ENCODE measurements at regions not wholly inside any gene's neighbourhood (a gene's known extent, or its start where the extent isn't known, plus 50 kb on each side); places are given as distances from the start of the nearest gene placed in this dataset.

GRCh38 chr3:110779581-110779980 lies 292.0 kb upstream of the NECTIN3 start:
- H2BK5ac ChIP-seq (ENCODE audit: insufficient read length, low read length): no peak overlapping the region
- no peak overlapping the region for H4K91ac ChIP-seq (ENCODE audit: insufficient read length, low read depth, low read length)
- H3K4ac ChIP-seq (ENCODE audit: low read depth, low read length): no peak overlapping the region
- peaks cover 3 to 10% (median 6%) of the 10 kb centered on the region in 3 experiments; a peak in 6 of 7 replicates for H3K36me3 Mint-ChIP-seq (ENCODE audit: insufficient read depth in 1 of 3, low read depth in 3 of 3)
- no peak overlapping the region for H2AFZ ChIP-seq (ENCODE audit: low read length)
- H3K27ac Mint-ChIP-seq: no peak overlapping the region
- H3K14ac ChIP-seq (ENCODE audit: insufficient read depth, low read length): no peak overlapping the region
- no peak overlapping the region for H3K56ac ChIP-seq (ENCODE audit: insufficient read length, low read depth, low read length)
- H4K20me1 ChIP-seq (ENCODE audit: control insufficient read depth, insufficient read depth, insufficient read length): no peaks in the 10 kb centered on the region
- H2BK120ac ChIP-seq (ENCODE audit: low read depth, low read length, poor library complexity, severe bottlenecking): no peak overlapping the region
- no peaks in the 10 kb centered on the region for H3K23me2 ChIP-seq (ENCODE audit: insufficient read length, low read depth, low read length, poor library complexity, severe bottlenecking)
- H2BK12ac ChIP-seq (ENCODE audit: insufficient read length, low read depth, low read length): no peak overlapping the region
- whole genome bisulfite sequencing (ENCODE audit: extremely low coverage, insufficient read length, low lambda C conversion rate): no CpG with 5 or more reads among the region's 2 CpGs
- H3K23ac ChIP-seq (ENCODE audit: insufficient read length, low read depth, low read length): no peak overlapping the region
- peaks cover 1 to 4% of the 10 kb centered on the region in 2 experiments for H3K9me3 Mint-ChIP-seq
- H3K27me3 Mint-ChIP-seq (ENCODE audit: low read depth): no peaks in the 10 kb centered on the region
- DNase-seq: no peak
- no peak overlapping the region for H3K18ac ChIP-seq (ENCODE audit: insufficient read length, low read depth, low read length)
- no peak overlapping the region for H2AK5ac ChIP-seq (ENCODE audit: insufficient read length, low read length)
- no peak overlapping the region for H3T11ph ChIP-seq (ENCODE audit: low read length)
- H3K4me1 Mint-ChIP-seq: peaks cover 9 to 12% of the 10 kb centered on the region in 2 experiments
- no peak overlapping the region for H4K5ac ChIP-seq (ENCODE audit: insufficient read length, low read depth, low read length)
- no peak overlapping the region for H3K27ac ChIP-seq (ENCODE audit: insufficient read length, low read depth, low read length)
- no peak overlapping the region for H2BK15ac ChIP-seq (ENCODE audit: low read depth, low read length)
- no peaks in the 10 kb centered on the region for H3K27me3 ChIP-seq (ENCODE audit: insufficient read depth, low read length)
- no peak for TF ChIP-seq CTCF (conservative IDR thresholded peaks at IDR 0.05)
- no peak overlapping the region for H3K4me3 Mint-ChIP-seq
- H4K8ac ChIP-seq (replicated peaks; ENCODE audit: insufficient read length, low read depth, low read length): no peak overlapping the region
- H3K79me2 ChIP-seq (ENCODE audit: insufficient read depth, low read length): no peaks in the 10 kb centered on the region
- no peaks in the 10 kb centered on the region for H3K9me3 ChIP-seq (ENCODE audit: control insufficient read depth, low read depth, low read length)
- H2BK20ac ChIP-seq (ENCODE audit: low read depth, low read length, poor library complexity, severe bottlenecking): no peak overlapping the region
- 0 out of 2 replicates have a peak, but pooled peaks cover 3% of the 10 kb centered on the region for H3K4me1 ChIP-seq (ENCODE audit: insufficient read depth, low read length)
- H3K79me1 ChIP-seq (ENCODE audit: insufficient read depth, low read depth, low read length, poor library complexity, severe bottlenecking): no peaks in the 10 kb centered on the region
- H3K9ac ChIP-seq (ENCODE audit: extremely low read depth, insufficient read length, low read length): no peak overlapping the region
- no peak overlapping the region for H3K4me2 ChIP-seq (ENCODE audit: insufficient read depth, insufficient read length, low read length)

Data from H9 (cell line).